ENCODE measurements at regions not wholly inside any gene's neighbourhood (a gene's known extent, or its start where the extent isn't known, plus 50 kb on each side); places are given as distances from the start of the nearest gene placed in this dataset.

GRCh38 chr10:128440513-128441160, 314.4 kb upstream of the MKI67 start:
- ATAC-seq (no peak), DNase-seq (no peak)
- intact Hi-C loops (cut with DNase I) = no loop called here
- Histone ChIP-seq H3K27ac (no peak overlapping the region), H3K9me3 (no peaks in the 10 kb centered on the region), H3K4me1 (no peaks in the 10 kb centered on the region), H3K36me3 (no peaks in the 10 kb centered on the region), H3K4me3 (no peak overlapping the region), H3K27me3 (peaks cover 7% of the 10 kb centered on the region)
- TF ChIP-seq CTCF (IDR thresholded peaks at IDR 0.05) = no peak

- no peak overlapping the region for H3K27ac ChIP-seq
- no peaks in the 10 kb centered on the region for H3K36me3 ChIP-seq
- no peak for TF ChIP-seq CTCF (IDR thresholded peaks at IDR 0.05)
- H3K4me1 ChIP-seq = no peaks in the 10 kb centered on the region
- DNase-seq = no peak
- intact Hi-C loops (cut with DNase I) = no loop called here
- peaks cover 7% of the 10 kb centered on the region for H3K27me3 ChIP-seq
- H3K9me3 ChIP-seq = no peaks in the 10 kb centered on the region
- no peak overlapping the region for H3K4me3 ChIP-seq
- no peak for ATAC-seq
Observed at GRCh38 chr10:128443925-128444518, 317.8 kb upstream of the MKI67 start.

- H3K4me1 ChIP-seq = no peaks in the 10 kb centered on the region
Observed at GRCh38 chr10:128448796-128449195, 322.6 kb upstream of the MKI67 start.

GRCh38 chr10:128451879-128452278, 325.7 kb upstream of the MKI67 start:
- DNase-seq = no peak
- intact Hi-C loops (cut with DNase I) = no loop called here
- Histone ChIP-seq H3K4me3 (no peak overlapping the region), H3K9me3 (no peaks in the 10 kb centered on the region), H3K36me3 (no peaks in the 10 kb centered on the region), H3K4me1 (no peaks in the 10 kb centered on the region), H3K27me3 (no peaks in the 10 kb centered on the region), H3K27ac (no peak overlapping the region)
- no peak for TF ChIP-seq CTCF (IDR thresholded peaks at IDR 0.05)
- ATAC-seq = no peak

More at GRCh38 chr10:128448796-128449195, 322.6 kb upstream of the MKI67 start:
- no peaks in the 10 kb centered on the region for H3K27me3 ChIP-seq
- H3K36me3 ChIP-seq = no peaks in the 10 kb centered on the region
- H3K9me3 ChIP-seq = no peaks in the 10 kb centered on the region
- H3K27ac ChIP-seq = no peak overlapping the region
- DNase-seq = no peak
- no peak for TF ChIP-seq CTCF (IDR thresholded peaks at IDR 0.05)
- ATAC-seq = no peak
- H3K4me3 ChIP-seq = no peak overlapping the region
- intact Hi-C loops (cut with DNase I) = no loop called here

- Histone ChIP-seq H3K9me3 (no peaks in the 10 kb centered on the region), H3K27me3 (no peaks in the 10 kb centered on the region), H3K4me1 (no peaks in the 10 kb centered on the region), H3K27ac (no peak overlapping the region), H3K4me3 (no peak overlapping the region), H3K36me3 (no peaks in the 10 kb centered on the region)
- TF ChIP-seq CTCF (IDR thresholded peaks at IDR 0.05) = no peak
- ATAC-seq = no peak
- no peak for DNase-seq
- intact Hi-C loops (cut with DNase I) = no loop called here
Observed at GRCh38 chr10:128456271-128456670, 330.0 kb upstream of the MKI67 start.
